ENCODE measurements at regions not wholly inside any gene's neighbourhood (a gene's known extent, or its start where the extent isn't known, plus 50 kb on each side); places are given as distances from the start of the nearest gene placed in this dataset.

GRCh38 chr7:84422790-84423189 is 228.2 kb upstream of the SEMA3A start:
- TF ChIP-seq, protein P1, sequence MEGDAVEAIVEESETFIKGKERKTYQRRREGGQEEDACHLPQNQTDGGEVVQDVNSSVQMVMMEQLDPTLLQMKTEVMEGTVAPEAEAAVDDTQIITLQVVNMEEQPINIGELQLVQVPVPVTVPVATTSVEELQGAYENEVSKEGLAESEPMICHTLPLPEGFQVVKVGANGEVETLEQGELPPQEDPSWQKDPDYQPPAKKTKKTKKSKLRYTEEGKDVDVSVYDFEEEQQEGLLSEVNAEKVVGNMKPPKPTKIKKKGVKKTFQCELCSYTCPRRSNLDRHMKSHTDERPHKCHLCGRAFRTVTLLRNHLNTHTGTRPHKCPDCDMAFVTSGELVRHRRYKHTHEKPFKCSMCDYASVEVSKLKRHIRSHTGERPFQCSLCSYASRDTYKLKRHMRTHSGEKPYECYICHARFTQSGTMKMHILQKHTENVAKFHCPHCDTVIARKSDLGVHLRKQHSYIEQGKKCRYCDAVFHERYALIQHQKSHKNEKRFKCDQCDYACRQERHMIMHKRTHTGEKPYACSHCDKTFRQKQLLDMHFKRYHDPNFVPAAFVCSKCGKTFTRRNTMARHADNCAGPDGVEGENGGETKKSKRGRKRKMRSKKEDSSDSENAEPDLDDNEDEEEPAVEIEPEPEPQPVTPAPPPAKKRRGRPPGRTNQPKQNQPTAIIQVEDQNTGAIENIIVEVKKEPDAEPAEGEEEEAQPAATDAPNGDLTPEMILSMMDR (IDR thresholded peaks at IDR 0.05) = no peak

GRCh38 chr7:84412161-84412969 is 217.8 kb upstream of the SEMA3A start:
- TF ChIP-seq, protein P1 (IDR thresholded peaks at IDR 0.05) = no peak

GRCh38 chr7:84399661-84400060 is 205.1 kb upstream of the SEMA3A start:
- TF ChIP-seq, protein P1 (IDR thresholded peaks at IDR 0.05) = no peak

DNA sequence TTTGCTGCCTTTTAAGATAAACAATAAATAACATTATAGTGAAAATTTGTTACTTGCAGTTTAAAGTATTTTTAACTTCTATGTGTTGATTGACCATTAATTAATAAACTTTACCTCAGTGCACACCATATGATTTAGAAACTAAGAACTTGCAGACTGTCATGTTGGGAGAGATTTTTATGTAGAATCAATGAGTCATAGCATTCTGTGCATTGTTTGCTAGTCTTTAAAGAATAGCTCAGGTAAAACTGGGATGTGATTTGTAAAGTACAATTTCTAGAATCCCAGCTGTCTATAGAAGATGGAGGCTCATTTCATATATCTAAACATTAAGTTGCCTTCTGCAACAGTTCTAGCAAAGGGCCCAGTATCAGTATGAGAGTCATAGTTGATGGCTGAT is 199.6 kb upstream of the SEMA3A start:
- TF ChIP-seq, protein P1 (IDR thresholded peaks at IDR 0.05) = no peak

DNA sequence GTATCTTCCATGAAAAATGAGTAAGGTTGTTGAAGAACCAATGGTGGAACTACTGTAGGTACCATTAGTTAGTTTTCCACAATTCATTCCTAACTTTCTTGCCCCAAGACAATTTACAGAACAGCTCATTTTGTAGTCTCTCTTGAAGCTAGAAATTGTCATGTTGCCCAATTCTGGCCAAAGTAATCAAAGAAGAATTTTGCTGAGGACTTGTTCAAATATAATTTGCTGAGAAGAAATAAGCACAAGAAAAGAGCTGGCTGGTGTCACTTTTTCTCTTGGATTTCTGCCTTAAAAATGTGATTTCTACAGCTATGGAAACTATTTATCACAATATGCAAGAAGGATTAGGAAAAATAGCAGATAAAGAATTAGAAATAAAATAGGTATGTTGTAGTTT is 199.2 kb upstream of the SEMA3A start:
- TF ChIP-seq, protein P1 (IDR thresholded peaks at IDR 0.05) = no peak

GRCh38 chr7:84390845-84391244 is 196.3 kb upstream of the SEMA3A start:
- TF ChIP-seq, protein P1 (IDR thresholded peaks at IDR 0.05) = no peak

GRCh38 chr7:84389242-84389641 is 194.7 kb upstream of the SEMA3A start:
- TF ChIP-seq, protein P1 (IDR thresholded peaks at IDR 0.05) = no peak
